Activated CD4-positive, alpha-beta T cell treated with anti-CD3 and anti-CD28 coated beads, Interleukin-2, amount 10 ng/mL, durations not matched to agents 7 days and 5 days (primary cell): ENCODE measurements at regions not wholly inside any gene's neighbourhood (a gene's known extent, or its start where the extent isn't known, plus 50 kb on each side); places are given as distances from the start of the nearest gene placed in this dataset.

Source experiments
- CTCF ChIA-PET: fragments of 350-600 bp; sonication (Branson Sonifier 250); formaldehyde crosslinking; loops from one replicate; lab custom pipeline; 2021; ENCODE audit warnings: antibody characterized with exemption; lab: Charles Lee
- POLR2A ChIA-PET: fragments of 350-600 bp; sonication (Branson Sonifier 250); formaldehyde crosslinking; loops from one replicate; lab custom pipeline; 2021; ENCODE audit warnings: antibody characterized with exemption; lab: Charles Lee
- DNase-seq: peaks from one replicate; pipeline ENCODE4 v3.0.0-alpha.2; 2020
- H3K27ac Mint-ChIP-seq: one replicate; pipeline ENCODE4 v1.8.0; 2021; ENCODE audit warnings: mild to moderate bottlenecking, moderate library complexity, mixed read lengths
- H3K27me3 Mint-ChIP-seq: one replicate; pipeline ENCODE4 v1.8.0; 2021; ENCODE audit warnings: mixed read lengths
- H3K36me3 Mint-ChIP-seq: one replicate; pipeline ENCODE4 v1.8.0; 2021; ENCODE audit warnings: low read depth, mixed read lengths
- H3K4me1 Mint-ChIP-seq: one replicate; pipeline ENCODE4 v1.8.0; 2021; ENCODE audit warnings: mixed read lengths
- H3K4me3 Mint-ChIP-seq: one replicate; pipeline ENCODE4 v1.8.0; 2021; ENCODE audit warnings: mild to moderate bottlenecking, moderate library complexity, mixed read lengths
- H3K9me3 Mint-ChIP-seq: one replicate; pipeline ENCODE4 v1.8.0; 2021; ENCODE audit warnings: mixed read lengths

DNA sequence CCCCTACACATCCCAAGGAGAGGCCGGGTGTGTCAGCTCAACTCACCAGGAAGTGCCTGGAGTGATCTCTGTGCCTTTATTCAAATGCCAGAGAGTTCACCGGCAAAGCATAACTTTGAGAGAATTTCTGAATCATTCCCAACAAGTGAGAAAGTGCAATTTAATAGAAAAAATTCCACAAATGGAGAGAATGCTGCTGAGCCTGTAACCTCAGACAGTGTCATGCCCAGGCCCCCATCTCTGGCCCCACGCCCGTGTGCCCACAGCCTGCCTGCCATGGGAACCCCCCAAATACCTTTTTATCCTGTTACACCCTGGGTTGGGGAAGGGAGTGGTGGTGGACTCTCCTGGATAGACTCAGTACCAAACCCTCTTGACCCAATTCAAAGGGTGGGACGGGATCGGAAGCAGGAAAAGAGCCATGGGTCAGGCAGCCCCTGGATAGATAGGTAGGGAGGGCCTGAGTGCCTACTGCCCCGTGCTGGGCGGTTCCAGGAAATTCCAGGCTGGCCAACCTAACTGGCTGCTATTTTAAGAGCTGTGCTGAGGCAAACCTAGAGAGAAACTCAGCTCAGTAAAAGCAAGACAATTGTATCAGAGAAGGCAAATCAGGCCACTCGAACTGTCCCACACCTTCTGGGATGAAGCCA lies 179.0 kb upstream of the FOXA2 start:
- CTCF ChIA-PET = no interaction called here
- H3K27me3 Mint-ChIP-seq = no peaks in the 10 kb centered on the region
- no peak overlapping the region for H3K27ac Mint-ChIP-seq
- no peaks in the 10 kb centered on the region for H3K36me3 Mint-ChIP-seq
- DNase-seq = no peak
- POLR2A ChIA-PET = no interaction called here
- no peaks in the 10 kb centered on the region for H3K4me1 Mint-ChIP-seq
- H3K9me3 Mint-ChIP-seq = no peaks in the 10 kb centered on the region
- H3K4me3 Mint-ChIP-seq = no peak overlapping the region

- H3K27ac Mint-ChIP-seq = no peak overlapping the region
- no peaks in the 10 kb centered on the region for H3K36me3 Mint-ChIP-seq
- ChIA-PET CTCF (interaction anchor here (0.6 kb wide), 1 partner anchor 10 kb away, joined by 3 read pairs; no protein-coding TSS in a partner anchor), POLR2A (no interaction called here)
- H3K4me1 Mint-ChIP-seq = no peaks in the 10 kb centered on the region
- no peaks in the 10 kb centered on the region for H3K27me3 Mint-ChIP-seq
- no peaks in the 10 kb centered on the region for H3K9me3 Mint-ChIP-seq
- no peak for DNase-seq
- H3K4me3 Mint-ChIP-seq = no peak overlapping the region
Measured at GRCh38 chr20:22768266-22769178, 184.2 kb upstream of the FOXA2 start.

DNA sequence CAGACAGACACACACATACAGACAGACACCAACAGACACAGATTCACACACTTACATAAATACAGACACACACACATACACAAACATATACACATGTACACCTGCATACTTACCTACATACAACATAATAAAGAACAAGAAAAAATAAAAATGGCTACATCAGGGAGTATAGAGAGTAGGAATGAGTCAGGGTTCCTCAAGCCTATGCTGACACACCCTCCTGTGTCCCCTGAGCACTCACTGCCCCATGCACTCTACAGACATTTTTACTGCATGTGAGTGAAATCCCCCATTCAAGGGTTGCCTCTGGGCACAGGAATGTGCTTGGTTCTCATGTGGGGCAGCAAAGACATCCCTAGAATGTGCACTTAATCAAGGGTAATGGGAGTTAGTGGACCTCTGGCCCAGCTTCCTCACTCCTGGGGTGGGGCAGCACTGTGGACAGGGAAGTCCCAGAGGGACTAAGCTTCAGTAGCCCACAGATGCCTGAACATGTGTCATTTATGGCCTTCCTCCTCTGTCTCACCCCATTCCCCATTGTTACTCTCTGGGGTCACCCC lies 185.9 kb upstream of the FOXA2 start:
- DNase-seq = no peak
- H3K27ac Mint-ChIP-seq = no peak overlapping the region
- ChIA-PET POLR2A (no interaction called here), CTCF (no interaction called here)
- no peaks in the 10 kb centered on the region for H3K36me3 Mint-ChIP-seq
- no peaks in the 10 kb centered on the region for H3K9me3 Mint-ChIP-seq
- H3K27me3 Mint-ChIP-seq = no peaks in the 10 kb centered on the region
- no peaks in the 10 kb centered on the region for H3K4me1 Mint-ChIP-seq
- H3K4me3 Mint-ChIP-seq = no peak overlapping the region

DNA sequence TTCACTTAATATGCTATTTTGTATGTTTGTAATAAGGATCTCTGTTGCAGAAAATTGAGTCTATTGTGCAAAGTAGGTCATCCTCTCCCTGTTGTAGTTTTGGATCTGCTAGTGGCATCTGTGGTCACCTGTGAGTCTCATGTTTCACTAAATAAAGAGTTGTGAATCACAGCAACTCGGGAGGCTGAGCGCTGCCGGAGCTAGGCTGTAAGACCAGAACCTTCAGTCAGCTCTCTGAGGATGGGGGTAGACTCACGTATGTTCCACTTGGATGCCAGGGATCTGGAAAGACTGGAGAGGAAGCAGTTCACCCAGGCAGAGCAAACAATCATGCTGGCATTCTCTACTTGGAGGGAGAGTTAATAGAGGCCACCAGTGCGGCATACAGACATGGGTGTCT lies 187.3 kb upstream of the FOXA2 start:
- ChIA-PET CTCF (no interaction called here), POLR2A (no interaction called here)
- no peaks in the 10 kb centered on the region for H3K27me3 Mint-ChIP-seq
- DNase-seq = no peak
- no peaks in the 10 kb centered on the region for H3K4me1 Mint-ChIP-seq
- H3K4me3 Mint-ChIP-seq = no peak overlapping the region
- H3K36me3 Mint-ChIP-seq = no peaks in the 10 kb centered on the region
- no peak overlapping the region for H3K27ac Mint-ChIP-seq
- no peaks in the 10 kb centered on the region for H3K9me3 Mint-ChIP-seq

DNA sequence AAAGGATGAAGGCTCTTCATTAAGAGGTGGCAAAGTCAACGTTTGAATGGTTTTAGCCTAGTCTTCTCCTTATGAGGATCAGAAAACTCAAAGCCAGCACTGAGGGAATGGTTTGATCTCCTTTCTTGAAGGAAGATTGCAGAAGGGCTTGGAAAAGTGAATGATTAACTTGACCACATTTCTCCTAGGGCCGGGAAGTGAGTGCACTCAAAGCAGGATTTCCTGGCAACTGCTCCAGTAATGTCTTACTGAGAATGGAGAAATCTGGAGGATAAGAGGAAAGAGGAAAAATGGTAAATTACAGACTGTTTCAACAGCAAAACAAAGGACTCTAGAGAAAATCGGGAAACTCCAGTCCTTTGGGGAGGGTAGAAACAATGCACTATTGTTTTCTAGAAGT lies 189.0 kb upstream of the FOXA2 start:
- Mint-ChIP-seq H3K9me3 (no peaks in the 10 kb centered on the region), H3K36me3 (no peaks in the 10 kb centered on the region), H3K4me3 (no peak overlapping the region), H3K4me1 (no peaks in the 10 kb centered on the region), H3K27ac (no peak overlapping the region), H3K27me3 (no peaks in the 10 kb centered on the region)
- CTCF ChIA-PET = no interaction called here
- DNase-seq = no peak
- POLR2A ChIA-PET = no interaction called here

GRCh38 chr20:22775256-22775655 lies 190.9 kb upstream of the FOXA2 start:
- DNase-seq = no peak
- no peaks in the 10 kb centered on the region for H3K36me3 Mint-ChIP-seq
- CTCF ChIA-PET = no interaction called here
- no peak overlapping the region for H3K4me3 Mint-ChIP-seq
- H3K27ac Mint-ChIP-seq = no peak overlapping the region
- H3K27me3 Mint-ChIP-seq = no peaks in the 10 kb centered on the region
- POLR2A ChIA-PET = no interaction called here
- H3K9me3 Mint-ChIP-seq = no peaks in the 10 kb centered on the region
- H3K4me1 Mint-ChIP-seq = no peaks in the 10 kb centered on the region

DNA sequence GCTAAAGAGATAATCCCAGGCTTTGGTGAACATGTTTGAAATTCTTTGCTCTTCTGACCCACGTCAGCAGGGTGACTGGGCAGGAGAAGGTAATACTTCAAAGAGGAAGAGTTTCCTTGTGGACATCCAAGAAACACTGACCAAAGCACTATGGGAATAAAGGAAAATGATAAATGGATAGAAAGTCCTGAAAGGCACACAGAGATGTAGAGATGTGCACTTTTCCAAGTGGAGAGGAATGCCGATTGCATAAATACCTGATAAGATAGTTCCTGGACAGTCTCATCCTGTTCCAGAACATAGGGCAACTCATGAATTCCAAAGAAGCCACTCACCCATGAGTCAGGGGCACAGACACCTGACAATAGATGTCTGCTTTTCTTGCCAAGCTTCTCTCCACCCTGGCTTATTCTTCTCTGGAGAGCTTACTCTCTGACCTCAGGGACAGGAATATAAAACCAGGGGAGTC lies 191.3 kb upstream of the FOXA2 start:
- ChIA-PET POLR2A (no interaction called here), CTCF (no interaction called here)
- DNase-seq = no peak
- Mint-ChIP-seq H3K27me3 (no peaks in the 10 kb centered on the region), H3K9me3 (no peaks in the 10 kb centered on the region), H3K36me3 (no peaks in the 10 kb centered on the region), H3K4me1 (no peaks in the 10 kb centered on the region), H3K4me3 (no peak overlapping the region), H3K27ac (no peak overlapping the region)

- no peak overlapping the region for H3K27ac Mint-ChIP-seq
- CTCF ChIA-PET = no interaction called here
- POLR2A ChIA-PET = no interaction called here
- no peaks in the 10 kb centered on the region for H3K27me3 Mint-ChIP-seq
- H3K4me3 Mint-ChIP-seq = no peak overlapping the region
- H3K36me3 Mint-ChIP-seq = no peaks in the 10 kb centered on the region
- DNase-seq = no peak
- H3K9me3 Mint-ChIP-seq = no peaks in the 10 kb centered on the region
- no peaks in the 10 kb centered on the region for H3K4me1 Mint-ChIP-seq
Measured at GRCh38 chr20:22776369-22776768, 192.0 kb upstream of the FOXA2 start.

DNA sequence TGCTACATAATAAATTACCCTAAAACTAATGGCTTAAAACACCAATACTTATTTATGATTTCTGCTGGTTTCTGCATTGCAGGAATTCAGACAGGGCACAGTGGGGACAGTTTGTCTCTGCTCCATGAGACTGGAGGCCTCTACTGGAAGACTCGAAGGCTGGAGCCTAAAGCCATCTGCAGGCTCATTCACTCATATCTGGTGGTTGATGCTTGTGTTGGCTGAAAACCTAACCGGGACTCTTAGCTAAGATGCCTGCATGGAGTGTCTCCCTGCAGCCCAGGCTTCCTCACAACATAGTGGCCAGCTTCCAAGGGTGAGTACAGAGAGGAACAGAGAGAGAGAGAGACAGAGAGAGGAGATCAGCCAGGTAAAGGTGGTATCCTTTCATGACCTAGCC lies 195.5 kb upstream of the FOXA2 start:
- H3K36me3 Mint-ChIP-seq = no peaks in the 10 kb centered on the region
- H3K4me3 Mint-ChIP-seq = no peak overlapping the region
- DNase-seq = no peak
- no peaks in the 10 kb centered on the region for H3K9me3 Mint-ChIP-seq
- ChIA-PET CTCF (no interaction called here), POLR2A (no interaction called here)
- no peaks in the 10 kb centered on the region for H3K4me1 Mint-ChIP-seq
- H3K27ac Mint-ChIP-seq = no peak overlapping the region
- no peaks in the 10 kb centered on the region for H3K27me3 Mint-ChIP-seq

DNA sequence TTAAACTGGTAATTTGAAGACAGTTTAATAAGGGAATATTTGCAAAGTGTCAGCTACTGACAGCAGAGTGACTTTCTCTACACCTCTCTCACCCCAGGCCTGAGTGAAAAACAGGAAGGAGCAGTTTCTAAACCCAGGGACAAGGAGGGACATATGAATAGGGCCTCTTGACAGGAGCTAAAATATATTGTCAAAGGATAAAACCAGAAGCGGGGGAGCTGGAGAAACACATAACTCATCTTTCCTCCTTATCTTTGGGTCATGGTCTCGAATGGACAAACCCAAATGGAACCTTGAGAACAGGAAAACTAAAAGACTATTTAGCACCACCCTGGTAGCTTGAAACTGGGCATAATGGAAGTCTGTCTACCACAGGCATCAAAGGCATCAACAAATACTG lies 197.5 kb upstream of the FOXA2 start:
- no peaks in the 10 kb centered on the region for H3K27me3 Mint-ChIP-seq
- CTCF ChIA-PET = no interaction called here

DNA sequence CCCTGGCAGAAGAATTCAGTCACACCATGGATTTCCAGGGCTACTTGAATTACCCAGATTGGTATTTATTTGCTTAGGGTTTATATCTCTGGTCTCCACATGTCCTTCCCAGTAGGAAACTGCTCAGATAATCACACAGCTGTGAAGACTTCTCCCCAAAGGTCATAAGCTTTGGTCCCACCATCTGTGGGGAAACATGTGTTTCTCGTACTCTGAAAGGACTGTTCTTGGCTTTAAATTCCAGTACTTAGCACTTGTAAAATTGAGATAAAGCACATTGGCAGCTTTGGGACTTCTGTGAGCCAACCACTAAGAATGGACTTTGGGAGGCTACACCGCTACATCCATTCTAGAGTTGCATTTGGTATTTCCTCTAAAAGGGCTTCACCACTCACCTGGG lies 205.3 kb upstream of the FOXA2 start:
- no peak for DNase-seq
- Mint-ChIP-seq H3K36me3 (no peaks in the 10 kb centered on the region), H3K4me1 (no peaks in the 10 kb centered on the region), H3K9me3 (no peaks in the 10 kb centered on the region), H3K27me3 (no peaks in the 10 kb centered on the region), H3K4me3 (no peak overlapping the region), H3K27ac (no peak overlapping the region)
- ChIA-PET CTCF (no interaction called here), POLR2A (no interaction called here)

More for the DNA sequence above, 197.5 kb upstream of the FOXA2 start:
- no peak overlapping the region for H3K27ac Mint-ChIP-seq
- no peaks in the 10 kb centered on the region for H3K36me3 Mint-ChIP-seq
- POLR2A ChIA-PET = no interaction called here
- DNase-seq = no peak
- H3K4me3 Mint-ChIP-seq = no peak overlapping the region
- H3K4me1 Mint-ChIP-seq = no peaks in the 10 kb centered on the region
- no peaks in the 10 kb centered on the region for H3K9me3 Mint-ChIP-seq

DNA sequence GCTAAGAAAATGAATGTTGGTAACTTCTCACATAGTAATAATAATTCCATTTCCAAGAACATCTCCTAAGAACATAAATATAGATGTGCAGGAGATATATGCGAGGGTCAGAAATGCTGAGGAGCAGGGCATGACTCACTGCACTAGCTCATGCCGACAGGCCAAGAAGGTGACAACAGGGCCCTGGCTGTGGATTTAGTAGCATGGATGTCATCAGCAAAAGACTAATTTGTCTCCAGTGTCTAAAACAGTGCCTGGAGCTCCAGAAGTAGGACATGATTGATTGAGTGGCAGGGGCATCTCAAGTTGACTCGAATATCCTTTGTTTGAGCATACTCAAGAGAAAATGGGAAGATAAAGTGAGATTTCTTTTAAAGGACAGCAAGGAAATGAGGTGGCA lies 207.0 kb upstream of the FOXA2 start:
- Mint-ChIP-seq H3K36me3 (no peaks in the 10 kb centered on the region), H3K4me1 (no peaks in the 10 kb centered on the region), H3K27me3 (no peaks in the 10 kb centered on the region), H3K4me3 (no peak overlapping the region), H3K9me3 (no peaks in the 10 kb centered on the region), H3K27ac (no peak overlapping the region)
- ChIA-PET CTCF (no interaction called here), POLR2A (no interaction called here)
- no peak for DNase-seq

GRCh38 chr20:22791877-22792525 lies 207.6 kb upstream of the FOXA2 start:
- CTCF ChIA-PET = no interaction called here
- Mint-ChIP-seq H3K4me1 (no peaks in the 10 kb centered on the region), H3K36me3 (no peaks in the 10 kb centered on the region), H3K27ac (no peak overlapping the region), H3K27me3 (no peaks in the 10 kb centered on the region), H3K9me3 (no peaks in the 10 kb centered on the region), H3K4me3 (no peak overlapping the region)
- DNase-seq = no peak
- POLR2A ChIA-PET = no interaction called here
